NAMALWA (cell line): ENCODE measurements at regions not wholly inside any gene's neighbourhood (a gene's known extent, or its start where the extent isn't known, plus 50 kb on each side); places are given as distances from the start of the nearest gene placed in this dataset.
A peak's percentile ranks its signal among the peaks of the same experiment; 100 is the strongest.

Experiments used
- DNase-seq: peaks from one replicate; pipeline ENCODE4 v3.0.0-alpha.2; 2015; ENCODE audit warnings: low spot score

GRCh38 chr18:31213641-31214040, 51.0 kb upstream of the DSC1 start:
- DNase-seq: no peak

GRCh38 chr18:31217038-31217849, 54.6 kb upstream of the DSC1 start:
- no peak for DNase-seq

GRCh38 chr18:31218671-31219383, 56.2 kb upstream of the DSC1 start:
- no peak for DNase-seq

- no peak for DNase-seq
These were observed 56.7 kb upstream of the DSC1 start for GRCh38 chr18:31219395-31219794.

- DNase-seq: no peak
These were observed 60.7 kb upstream of the DSC1 start for GRCh38 chr18:31223371-31223770.

- DNase-seq: no peak
These were observed 63.0 kb upstream of the DSC1 start for GRCh38 chr18:31225668-31226067.

- no peak for DNase-seq
These were observed 65.0 kb upstream of the DSC1 start for GRCh38 chr18:31227497-31228229.

GRCh38 chr18:31229829-31230228, 67.2 kb upstream of the DSC1 start:
- DNase-seq: no peak

GRCh38 chr18:31230495-31230894, 67.8 kb upstream of the DSC1 start:
- no peak for DNase-seq

GRCh38 chr18:31232013-31232412, 69.4 kb upstream of the DSC1 start:
- DNase-seq: no peak

- DNase-seq: no peak
These were observed 70.2 kb upstream of the DSC1 start for GRCh38 chr18:31232775-31233424.

GRCh38 chr18:31233621-31234275, 71.1 kb upstream of the DSC1 start:
- DNase-seq: no peak

- no peak for DNase-seq
These were observed 73.2 kb upstream of the DSC1 start for GRCh38 chr18:31235856-31236255.

- no peak for DNase-seq
These were observed 74.5 kb upstream of the DSC1 start for GRCh38 chr18:31237142-31237541.

- no peak for DNase-seq
These were observed 76.5 kb upstream of the DSG1 start for GRCh38 chr18:31241425-31241824.

GRCh38 chr18:31241900-31242409, 76.0 kb upstream of the DSG1 start:
- DNase-seq: peak; percentile 20

GRCh38 chr18:31243740-31244512, 74.0 kb upstream of the DSG1 start:
- DNase-seq: no peak

GRCh38 chr18:31244771-31245394, 73.1 kb upstream of the DSG1 start:
- DNase-seq: no peak

GRCh38 chr18:31245820-31246219, 72.1 kb upstream of the DSG1 start:
- no peak for DNase-seq

GRCh38 chr18:31246460-31246859, 71.5 kb upstream of the DSG1 start:
- no peak for DNase-seq
